ENCODE measurements at regions not wholly inside any gene's neighbourhood (a gene's known extent, or its start where the extent isn't known, plus 50 kb on each side); places are given as distances from the start of the nearest gene placed in this dataset.

DNA sequence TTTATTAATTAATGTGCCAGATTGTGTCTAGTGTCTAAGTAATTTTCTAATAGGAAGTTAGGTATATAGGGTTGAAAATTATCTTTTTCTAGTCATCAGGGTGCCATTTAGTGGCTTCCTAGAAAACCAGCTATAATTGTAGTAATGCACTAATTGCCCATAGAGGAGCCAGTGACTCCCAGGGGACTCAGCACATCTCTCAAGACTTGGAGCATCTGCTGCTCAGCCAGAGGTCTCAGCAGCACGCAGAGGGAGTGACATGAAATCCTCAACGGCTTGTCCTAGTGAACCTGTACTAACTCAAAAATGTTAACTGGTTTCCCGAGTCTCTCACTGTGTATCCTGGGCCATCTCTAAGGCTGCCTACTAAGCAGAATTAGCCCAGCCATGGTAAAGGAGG, 78.2 kb upstream of the MAN2A1 start:
- Histone ChIP-seq H3K9me3 (ENCODE audit: control insufficient read depth in 2 of 2, insufficient read depth in 1 of 2, low read depth in 1 of 2, low read length in 1 of 2) (no peaks in the 10 kb centered on the region), H3K27me3 (ENCODE audit: control insufficient read depth in 3 of 3, insufficient read depth in 3 of 3, low read length in 3 of 3) (no peaks in the 10 kb centered on the region), H3K36me3 (ENCODE audit: control insufficient read depth in 3 of 3, insufficient read depth in 2 of 3, low read depth in 1 of 3, low read length in 3 of 3) (no peaks in the 10 kb centered on the region), H3K4me1 (ENCODE audit: control insufficient read depth in 3 of 3, insufficient read depth in 2 of 3, low read depth in 1 of 3, low read length in 2 of 3) (no peaks in the 10 kb centered on the region), H3K4me3 (ENCODE audit: low read depth in 1 of 3, low read length in 3 of 3) (no peak overlapping the region), H3K27ac (ENCODE audit: low read depth in 1 of 3, low read length in 2 of 3) (no peak overlapping the region)
- FAIRE-seq (no peak), DNase-seq (no peak)
- 70 to 89% (median 83%) methylated on average over 3 of the region's 3 CpGs for WGBS, 3 donors

DNA sequence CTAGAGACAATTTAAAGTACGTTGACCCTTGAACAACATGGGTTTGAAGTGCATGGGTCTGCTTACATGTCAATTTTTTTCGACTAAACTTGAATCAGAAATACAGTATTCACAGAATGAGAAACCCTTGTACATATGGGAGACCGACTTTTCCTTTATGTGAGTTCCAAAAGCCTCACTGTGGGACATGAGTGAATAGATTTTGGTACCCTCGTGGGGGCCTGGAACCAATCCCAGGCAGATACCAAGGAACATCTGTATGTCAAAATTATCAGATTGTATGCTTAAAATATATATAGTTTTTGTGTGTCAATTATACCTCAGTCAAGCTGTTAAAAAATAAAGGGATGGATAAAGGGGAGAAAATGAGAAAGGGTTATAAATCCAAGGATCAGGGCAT, 78.7 kb upstream of the MAN2A1 start:
- Histone ChIP-seq H3K9me3 (ENCODE audit: control insufficient read depth in 2 of 2, insufficient read depth in 1 of 2, low read depth in 1 of 2, low read length in 1 of 2) (no peaks in the 10 kb centered on the region), H3K36me3 (ENCODE audit: control insufficient read depth in 3 of 3, insufficient read depth in 2 of 3, low read depth in 1 of 3, low read length in 3 of 3) (no peaks in the 10 kb centered on the region), H3K27ac (ENCODE audit: low read depth in 1 of 3, low read length in 2 of 3) (no peak overlapping the region), H3K4me3 (ENCODE audit: low read depth in 1 of 3, low read length in 3 of 3) (no peak overlapping the region), H3K27me3 (ENCODE audit: control insufficient read depth in 3 of 3, insufficient read depth in 3 of 3, low read length in 3 of 3) (no peaks in the 10 kb centered on the region), H3K4me1 (ENCODE audit: control insufficient read depth in 3 of 3, insufficient read depth in 2 of 3, low read depth in 1 of 3, low read length in 2 of 3) (no peaks in the 10 kb centered on the region)
- no peak for DNase-seq
- 79 to 86% (median 85%) methylated on average over 4 of the region's 4 CpGs for WGBS, 3 donors
- FAIRE-seq: no peak

DNA sequence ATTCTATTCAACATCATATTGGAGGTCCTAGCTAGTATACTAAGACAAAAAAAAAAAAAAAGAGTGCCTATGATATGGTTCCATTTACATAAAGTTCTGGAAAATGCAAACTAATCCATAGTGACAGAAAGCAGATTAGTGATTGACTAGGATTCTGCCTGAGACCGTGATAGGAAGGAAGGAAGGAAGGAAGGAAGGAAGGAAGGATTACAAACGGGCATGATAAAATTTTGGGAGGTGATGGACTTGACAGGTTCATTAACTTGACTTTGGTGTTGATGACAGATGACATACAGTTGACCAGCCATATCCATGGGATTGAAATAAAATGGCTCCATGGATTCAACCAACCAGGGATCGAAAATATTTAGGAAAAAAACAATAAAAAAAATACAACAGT, 79.1 kb upstream of the MAN2A1 start:
- WGBS, 3 donors: 68 to 85% (median 72%) methylated on average over 3 of the region's 3 CpGs
- Histone ChIP-seq H3K4me3 (ENCODE audit: low read depth in 1 of 3, low read length in 3 of 3) (no peak overlapping the region), H3K27ac (ENCODE audit: low read depth in 1 of 3, low read length in 2 of 3) (no peak overlapping the region), H3K9me3 (ENCODE audit: control insufficient read depth in 2 of 2, insufficient read depth in 1 of 2, low read depth in 1 of 2, low read length in 1 of 2) (no peaks in the 10 kb centered on the region), H3K4me1 (ENCODE audit: control insufficient read depth in 3 of 3, insufficient read depth in 2 of 3, low read depth in 1 of 3, low read length in 2 of 3) (no peaks in the 10 kb centered on the region), H3K36me3 (ENCODE audit: control insufficient read depth in 3 of 3, insufficient read depth in 2 of 3, low read depth in 1 of 3, low read length in 3 of 3) (no peaks in the 10 kb centered on the region), H3K27me3 (ENCODE audit: control insufficient read depth in 3 of 3, insufficient read depth in 3 of 3, low read length in 3 of 3) (no peaks in the 10 kb centered on the region)
- DNase-seq (no peak), FAIRE-seq (no peak)

DNA sequence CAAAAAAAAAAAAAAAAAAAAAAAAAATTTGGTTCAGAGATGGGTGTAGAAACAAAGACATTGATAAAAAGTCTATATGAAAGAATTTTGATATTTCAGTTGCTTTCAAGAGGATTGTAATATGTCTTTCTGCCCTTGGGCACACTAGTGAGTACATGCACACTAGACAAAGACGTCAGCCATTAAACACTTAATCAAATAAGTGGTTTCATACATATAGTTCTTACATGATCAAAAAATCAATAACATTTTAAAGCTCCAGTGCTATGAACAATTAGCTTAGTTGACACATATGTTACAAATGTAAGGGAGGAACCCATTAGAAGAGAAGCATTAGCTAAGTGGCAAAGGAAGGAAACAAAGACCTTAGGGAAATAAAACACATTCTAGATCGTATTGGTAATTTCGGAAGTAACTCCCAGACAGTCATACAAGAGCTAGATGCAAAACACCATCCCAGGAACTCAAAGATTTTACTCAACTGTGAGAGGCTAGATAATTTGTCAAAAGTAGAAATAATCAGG, 84.5 kb upstream of the MAN2A1 start:
- FAIRE-seq (no peak), DNase-seq (no peak)
- no peaks in the 10 kb centered on the region for H3K9me3 ChIP-seq (ENCODE audit: control insufficient read depth in 2 of 2, insufficient read depth in 1 of 2, low read depth in 1 of 2, low read length in 1 of 2)
- no peaks in the 10 kb centered on the region for H3K4me1 ChIP-seq (ENCODE audit: control insufficient read depth in 3 of 3, insufficient read depth in 2 of 3, low read depth in 1 of 3, low read length in 2 of 3)
- 88 to 94% (median 91%) methylated on average over 3 of the region's 3 CpGs for WGBS, 3 donors
- no peak overlapping the region for H3K4me3 ChIP-seq (ENCODE audit: low read depth in 1 of 3, low read length in 3 of 3)
- H3K36me3 ChIP-seq (ENCODE audit: control insufficient read depth in 3 of 3, insufficient read depth in 2 of 3, low read depth in 1 of 3, low read length in 3 of 3): no peaks in the 10 kb centered on the region
- no peak overlapping the region for H3K27ac ChIP-seq (ENCODE audit: low read depth in 1 of 3, low read length in 2 of 3)
- H3K27me3 ChIP-seq (ENCODE audit: control insufficient read depth in 3 of 3, insufficient read depth in 3 of 3, low read length in 3 of 3): no peaks in the 10 kb centered on the region

DNA sequence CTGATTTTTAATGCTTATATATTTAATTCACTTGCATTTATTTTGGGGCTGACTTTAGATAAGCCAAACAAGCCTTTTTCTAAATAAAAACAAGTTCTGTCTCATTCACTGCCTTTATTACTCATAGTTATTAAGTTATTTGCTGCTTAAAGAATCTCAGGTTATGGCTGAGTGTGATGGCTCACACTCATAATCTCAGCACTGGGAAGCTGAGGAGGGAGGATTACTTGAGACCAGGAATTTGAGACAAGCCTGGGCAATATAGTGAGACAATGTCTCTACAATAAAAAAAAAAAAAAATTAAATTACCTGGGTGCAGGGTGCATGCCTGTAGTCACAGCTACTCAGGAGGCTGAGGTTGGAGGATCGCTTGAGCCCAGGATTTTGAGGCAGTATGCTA, 85.0 kb upstream of the MAN2A1 start:
- no peaks in the 10 kb centered on the region for H3K36me3 ChIP-seq (ENCODE audit: control insufficient read depth in 3 of 3, insufficient read depth in 2 of 3, low read depth in 1 of 3, low read length in 3 of 3)
- DNase-seq: no peak
- no peaks in the 10 kb centered on the region for H3K4me1 ChIP-seq (ENCODE audit: control insufficient read depth in 3 of 3, insufficient read depth in 2 of 3, low read depth in 1 of 3, low read length in 2 of 3)
- 89 to 96% (median 92%) methylated on average over 1 of the region's 1 CpG for WGBS, 3 donors
- no peak for FAIRE-seq
- no peak overlapping the region for H3K4me3 ChIP-seq (ENCODE audit: low read depth in 1 of 3, low read length in 3 of 3)
- no peaks in the 10 kb centered on the region for H3K9me3 ChIP-seq (ENCODE audit: control insufficient read depth in 2 of 2, insufficient read depth in 1 of 2, low read depth in 1 of 2, low read length in 1 of 2)
- H3K27ac ChIP-seq (ENCODE audit: low read depth in 1 of 3, low read length in 2 of 3): no peak overlapping the region
- H3K27me3 ChIP-seq (ENCODE audit: control insufficient read depth in 3 of 3, insufficient read depth in 3 of 3, low read length in 3 of 3): no peaks in the 10 kb centered on the region

DNA sequence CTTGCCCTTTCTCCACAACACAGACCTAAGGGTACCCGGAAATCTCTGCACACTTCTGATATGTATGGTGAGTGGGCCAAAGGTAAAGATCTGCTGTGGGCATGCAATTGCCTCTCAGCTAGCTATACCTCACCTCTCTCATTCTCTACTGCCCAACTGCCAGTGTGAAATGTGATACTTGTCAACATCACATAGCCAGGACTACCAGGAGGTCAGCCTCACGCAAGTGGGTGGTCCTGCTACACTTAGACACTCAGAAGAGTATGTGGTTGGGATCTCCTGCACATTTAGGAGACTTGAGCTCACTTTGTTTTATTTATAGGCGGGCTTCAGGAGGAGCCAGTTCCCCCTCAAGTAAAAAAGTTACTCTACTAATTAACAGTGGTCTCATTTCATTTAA, 88.0 kb upstream of the MAN2A1 start:
- Histone ChIP-seq H3K4me3 (ENCODE audit: low read depth in 1 of 3, low read length in 3 of 3) (no peak overlapping the region), H3K27me3 (ENCODE audit: control insufficient read depth in 3 of 3, insufficient read depth in 3 of 3, low read length in 3 of 3) (no peaks in the 10 kb centered on the region), H3K36me3 (ENCODE audit: control insufficient read depth in 3 of 3, insufficient read depth in 2 of 3, low read depth in 1 of 3, low read length in 3 of 3) (no peaks in the 10 kb centered on the region), H3K4me1 (ENCODE audit: control insufficient read depth in 3 of 3, insufficient read depth in 2 of 3, low read depth in 1 of 3, low read length in 2 of 3) (peaks cover 0 to 11% (median 0%) of the 10 kb centered on the region in 3 donors), H3K27ac (ENCODE audit: low read depth in 1 of 3, low read length in 2 of 3) (no peak overlapping the region), H3K9me3 (ENCODE audit: control insufficient read depth in 2 of 2, insufficient read depth in 1 of 2, low read depth in 1 of 2, low read length in 1 of 2) (no peaks in the 10 kb centered on the region)
- DNase-seq (no peak), FAIRE-seq (no peak)
- 74 to 86% (median 83%) methylated on average over 3 of the region's 3 CpGs for WGBS, 3 donors

DNA sequence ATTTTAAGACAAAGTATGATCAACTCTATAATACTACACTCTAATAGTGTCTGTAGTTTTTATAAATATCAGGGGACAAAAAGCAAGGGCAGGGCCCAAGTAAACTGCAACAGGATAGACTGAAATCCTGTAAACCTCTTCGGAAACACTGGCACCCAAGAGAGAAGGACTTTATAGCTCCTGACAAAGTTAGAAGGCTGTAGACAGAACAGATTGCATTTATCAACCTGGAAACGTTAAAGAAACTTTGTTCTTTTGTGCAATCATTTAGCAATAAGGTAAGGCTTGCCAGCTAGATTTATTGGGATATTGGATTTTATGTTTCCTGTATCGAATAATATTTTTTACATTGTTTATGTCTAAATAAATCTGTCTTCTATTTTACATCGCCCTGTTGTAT, 91.8 kb upstream of the MAN2A1 start:
- peak in 1 of 2 donors; percentile 36 for DNase-seq
- H3K4me3 ChIP-seq (ENCODE audit: low read depth in 1 of 3, low read length in 3 of 3): no peak overlapping the region
- no peaks in the 10 kb centered on the region for H3K36me3 ChIP-seq (ENCODE audit: control insufficient read depth in 3 of 3, insufficient read depth in 2 of 3, low read depth in 1 of 3, low read length in 3 of 3)
- H3K27me3 ChIP-seq (ENCODE audit: control insufficient read depth in 3 of 3, insufficient read depth in 3 of 3, low read length in 3 of 3): no peaks in the 10 kb centered on the region
- 21 to 54% (median 28%) methylated on average over 4 of the region's 4 CpGs for WGBS, 3 donors
- no peak overlapping the region for H3K27ac ChIP-seq (ENCODE audit: low read depth in 1 of 3, low read length in 2 of 3)
- H3K9me3 ChIP-seq (ENCODE audit: control insufficient read depth in 2 of 2, insufficient read depth in 1 of 2, low read depth in 1 of 2, low read length in 1 of 2): no peaks in the 10 kb centered on the region
- no peak for FAIRE-seq
- peaks cover 0 to 12% (median 0%) of the 10 kb centered on the region in 3 donors for H3K4me1 ChIP-seq (ENCODE audit: control insufficient read depth in 3 of 3, insufficient read depth in 2 of 3, low read depth in 1 of 3, low read length in 2 of 3)

DNA sequence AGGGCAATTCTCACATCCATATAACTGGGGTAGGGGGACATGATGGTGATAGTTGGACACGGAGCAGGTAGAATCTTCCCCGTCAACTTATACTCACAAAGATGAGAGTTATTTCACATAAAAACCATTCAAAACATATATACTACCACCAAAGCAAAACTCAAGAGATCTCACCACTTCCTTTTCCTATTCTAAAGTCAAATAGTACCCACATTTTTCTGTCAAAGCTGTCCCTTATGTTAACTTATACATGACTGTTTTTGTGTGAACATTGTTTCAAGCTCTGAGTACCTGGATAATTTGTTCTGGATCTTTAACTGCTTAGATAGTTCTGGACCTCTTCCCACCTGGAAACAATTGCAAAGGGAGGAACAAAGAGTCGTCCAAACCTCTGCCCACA, 95.5 kb upstream of the MAN2A1 start:
- Histone ChIP-seq H3K4me1 (ENCODE audit: control insufficient read depth in 3 of 3, insufficient read depth in 2 of 3, low read depth in 1 of 3, low read length in 2 of 3) (peaks cover 0 to 12% (median 0%) of the 10 kb centered on the region in 3 donors), H3K27me3 (ENCODE audit: control insufficient read depth in 3 of 3, insufficient read depth in 3 of 3, low read length in 3 of 3) (no peaks in the 10 kb centered on the region), H3K36me3 (ENCODE audit: control insufficient read depth in 3 of 3, insufficient read depth in 2 of 3, low read depth in 1 of 3, low read length in 3 of 3) (no peaks in the 10 kb centered on the region), H3K9me3 (ENCODE audit: control insufficient read depth in 2 of 2, insufficient read depth in 1 of 2, low read depth in 1 of 2, low read length in 1 of 2) (no peaks in the 10 kb centered on the region), H3K4me3 (ENCODE audit: low read depth in 1 of 3, low read length in 3 of 3) (no peak overlapping the region), H3K27ac (ENCODE audit: low read depth in 1 of 3, low read length in 2 of 3) (no peak overlapping the region)
- 72 to 91% (median 80%) methylated on average over 3 of the region's 3 CpGs for WGBS, 3 donors
- FAIRE-seq (no peak), DNase-seq (no peak)

DNA sequence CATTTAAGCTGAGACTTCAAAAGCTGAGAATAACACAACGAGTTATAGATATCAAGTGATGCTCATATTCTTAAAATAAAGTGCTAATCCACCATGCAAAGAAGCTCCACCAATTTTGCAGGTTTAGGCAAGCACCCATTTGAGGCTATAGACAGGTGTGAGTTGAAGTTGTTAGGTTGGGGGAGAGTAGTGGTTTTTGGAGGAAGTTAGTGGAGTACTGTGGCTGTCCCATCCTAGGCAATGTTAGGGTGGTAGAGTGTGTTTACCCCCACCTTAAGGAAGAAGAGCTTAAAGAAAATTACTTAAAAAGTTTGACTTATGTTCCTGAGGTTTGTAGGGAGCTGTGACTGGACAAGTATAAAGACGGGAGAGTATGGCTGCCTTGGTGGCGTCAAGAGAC, 98.9 kb upstream of the MAN2A1 start:
- FAIRE-seq: no peak
- no peaks in the 10 kb centered on the region for H3K36me3 ChIP-seq (ENCODE audit: control insufficient read depth in 3 of 3, insufficient read depth in 2 of 3, low read depth in 1 of 3, low read length in 3 of 3)
- 87 to 90% (median 87%) methylated on average over 3 of the region's 3 CpGs for WGBS, 3 donors

More for the DNA sequence above, 98.9 kb upstream of the MAN2A1 start:
- H3K4me1 ChIP-seq (ENCODE audit: control insufficient read depth in 3 of 3, insufficient read depth in 2 of 3, low read depth in 1 of 3, low read length in 2 of 3): no peaks in the 10 kb centered on the region
- no peaks in the 10 kb centered on the region for H3K9me3 ChIP-seq (ENCODE audit: control insufficient read depth in 2 of 2, insufficient read depth in 1 of 2, low read depth in 1 of 2, low read length in 1 of 2)
- no peak overlapping the region for H3K4me3 ChIP-seq (ENCODE audit: low read depth in 1 of 3, low read length in 3 of 3)
- H3K27ac ChIP-seq (ENCODE audit: low read depth in 1 of 3, low read length in 2 of 3): no peak overlapping the region
- DNase-seq: no peak
- H3K27me3 ChIP-seq (ENCODE audit: control insufficient read depth in 3 of 3, insufficient read depth in 3 of 3, low read length in 3 of 3): no peaks in the 10 kb centered on the region
